Activated naive CD8-positive, alpha-beta T cell treated with anti-CD3 and anti-CD28 coated beads for 36 hours (primary cell): ENCODE measurements at regions not wholly inside any gene's neighbourhood (a gene's known extent, or its start where the extent isn't known, plus 50 kb on each side); places are given as distances from the start of the nearest gene placed in this dataset.
"Not testable (repeated sequence)": the region's sequence is repeated elsewhere in the genome, so short reads cannot be mapped to it uniquely, and the experiment has no call there.

Source experiments
- DNase-seq: peaks from one replicate; pipeline ENCODE4 v3.0.0; 2021
- H3K27ac Mint-ChIP-seq: one replicate; pipeline ENCODE4 v1.8.0; 2022; ENCODE audit warnings: mild to moderate bottlenecking, moderate library complexity, mixed read lengths
- H3K27me3 Mint-ChIP-seq: one replicate; pipeline ENCODE4 v1.8.0; 2022; ENCODE audit warnings: mild to moderate bottlenecking, mixed read lengths
- H3K36me3 Mint-ChIP-seq: one replicate; pipeline ENCODE4 v1.8.0; 2021; ENCODE audit warnings: mild to moderate bottlenecking, mixed read lengths
- H3K4me1 Mint-ChIP-seq: one replicate; pipeline ENCODE4 v1.8.0; 2021; ENCODE audit warnings: mixed read lengths
- H3K4me3 Mint-ChIP-seq: one replicate; pipeline ENCODE4 v1.8.0; 2022; ENCODE audit warnings: mild to moderate bottlenecking, moderate library complexity, mixed read lengths
- H3K9me3 Mint-ChIP-seq: one replicate; pipeline ENCODE4 v1.8.0; 2022; ENCODE audit warnings: mixed read lengths

GRCh38 chr13:40028446-40028845 is 373.0 kb downstream of the COG6 start:
- DNase-seq, result no peak
- H3K4me1 Mint-ChIP-seq, result peaks cover 32% of the 10 kb centered on the region
- no peak overlapping the region for H3K4me3 Mint-ChIP-seq

GRCh38 chr13:40031031-40031430 is 375.6 kb downstream of the COG6 start:
- Mint-ChIP-seq H3K27me3 (peaks cover 3% of the 10 kb centered on the region), H3K4me3 (no peak overlapping the region), H3K27ac (no peak overlapping the region), H3K9me3 (peaks cover 8% of the 10 kb centered on the region), H3K4me1 (peaks cover 14% of the 10 kb centered on the region), H3K36me3 (peaks cover 7% of the 10 kb centered on the region)
- DNase-seq, result no peak

More at GRCh38 chr13:40028446-40028845, 373.0 kb downstream of the COG6 start:
- Mint-ChIP-seq H3K27ac (no peak overlapping the region), H3K9me3 (peaks cover 8% of the 10 kb centered on the region), H3K36me3 (peaks cover 7% of the 10 kb centered on the region), H3K27me3 (peaks cover 15% of the 10 kb centered on the region)

GRCh38 chr13:40039061-40039460 is 383.6 kb downstream of the COG6 start:
- H3K36me3 Mint-ChIP-seq, result no peaks in the 10 kb centered on the region
- no peaks in the 10 kb centered on the region for H3K4me1 Mint-ChIP-seq
- H3K9me3 Mint-ChIP-seq, result peaks cover 6% of the 10 kb centered on the region
- no peak overlapping the region for H3K4me3 Mint-ChIP-seq
- no peak overlapping the region for H3K27ac Mint-ChIP-seq
- DNase-seq, result no peak
- peaks cover 8% of the 10 kb centered on the region for H3K27me3 Mint-ChIP-seq

- Mint-ChIP-seq H3K27me3 (peaks cover 14% of the 10 kb centered on the region), H3K27ac (no peak overlapping the region), H3K9me3 (peaks cover 6% of the 10 kb centered on the region), H3K4me1 (peaks cover 5% of the 10 kb centered on the region), H3K36me3 (no peaks in the 10 kb centered on the region), H3K4me3 (no peak overlapping the region)
- no peak for DNase-seq
These were observed 387.5 kb downstream of the COG6 start for GRCh38 chr13:40042991-40043390.

- DNase-seq, result no peak
- Mint-ChIP-seq H3K4me3 (no peak overlapping the region), H3K27ac (no peak overlapping the region), H3K9me3 (peaks cover 6% of the 10 kb centered on the region), H3K27me3 (peaks cover 14% of the 10 kb centered on the region), H3K4me1 (peaks cover 5% of the 10 kb centered on the region), H3K36me3 (no peaks in the 10 kb centered on the region)
These were observed 388.3 kb downstream of the COG6 start for GRCh38 chr13:40043764-40044163.

- H3K27ac Mint-ChIP-seq, result no peak overlapping the region
- no peaks in the 10 kb centered on the region for H3K9me3 Mint-ChIP-seq
- peaks cover 10% of the 10 kb centered on the region for H3K27me3 Mint-ChIP-seq
- DNase-seq, result no peak
- peaks cover 5% of the 10 kb centered on the region for H3K4me1 Mint-ChIP-seq
- H3K4me3 Mint-ChIP-seq, result no peak overlapping the region
- H3K36me3 Mint-ChIP-seq, result no peaks in the 10 kb centered on the region
These were observed 391.9 kb downstream of the COG6 start for GRCh38 chr13:40047322-40047771.

- no peak for DNase-seq
- Mint-ChIP-seq H3K4me1 (peaks cover 5% of the 10 kb centered on the region), H3K36me3 (no peaks in the 10 kb centered on the region), H3K27ac (no peak overlapping the region), H3K27me3 (peaks cover 10% of the 10 kb centered on the region), H3K9me3 (no peaks in the 10 kb centered on the region), H3K4me3 (no peak overlapping the region)
These were observed 393.1 kb downstream of the COG6 start for GRCh38 chr13:40048551-40048950.

- no peak for DNase-seq
- Mint-ChIP-seq H3K4me1 (no peaks in the 10 kb centered on the region), H3K27me3 (no peaks in the 10 kb centered on the region), H3K9me3 (no peaks in the 10 kb centered on the region), H3K36me3 (no peaks in the 10 kb centered on the region), H3K4me3 (no peak overlapping the region), H3K27ac (no peak overlapping the region)
These were observed 397.5 kb downstream of the COG6 start for GRCh38 chr13:40052954-40053353.

GRCh38 chr13:40053401-40053800 is 397.9 kb downstream of the COG6 start:
- H3K4me1 Mint-ChIP-seq, result no peaks in the 10 kb centered on the region
- no peaks in the 10 kb centered on the region for H3K9me3 Mint-ChIP-seq
- no peak overlapping the region for H3K27ac Mint-ChIP-seq
- no peak for DNase-seq
- H3K36me3 Mint-ChIP-seq, result no peaks in the 10 kb centered on the region
- H3K4me3 Mint-ChIP-seq, result no peak overlapping the region
- no peaks in the 10 kb centered on the region for H3K27me3 Mint-ChIP-seq

GRCh38 chr13:40054422-40054821 is 399.0 kb downstream of the COG6 start:
- not testable (repeated sequence) for H3K4me1 Mint-ChIP-seq, H3K27me3 Mint-ChIP-seq, DNase-seq, H3K9me3 Mint-ChIP-seq, H3K27ac Mint-ChIP-seq, H3K4me3 Mint-ChIP-seq, H3K36me3 Mint-ChIP-seq

- H3K4me3 Mint-ChIP-seq, result no peak overlapping the region
- no peaks in the 10 kb centered on the region for H3K36me3 Mint-ChIP-seq
- no peak for DNase-seq
- H3K4me1 Mint-ChIP-seq, result peaks cover 12% of the 10 kb centered on the region
- H3K27me3 Mint-ChIP-seq, result no peaks in the 10 kb centered on the region
- H3K27ac Mint-ChIP-seq, result no peak overlapping the region
- no peaks in the 10 kb centered on the region for H3K9me3 Mint-ChIP-seq
These were observed 401.6 kb downstream of the COG6 start for GRCh38 chr13:40056898-40057619.

GRCh38 chr13:40058757-40059236 is 403.3 kb downstream of the COG6 start:
- H3K27ac Mint-ChIP-seq, result no peak overlapping the region

GRCh38 chr13:40059540-40060232 is 404.2 kb downstream of the COG6 start:
- H3K27ac Mint-ChIP-seq, result no peak overlapping the region
- H3K36me3 Mint-ChIP-seq, result no peaks in the 10 kb centered on the region
- peaks cover 24% of the 10 kb centered on the region for H3K4me1 Mint-ChIP-seq
- DNase-seq, result no peak
- H3K27me3 Mint-ChIP-seq, result no peaks in the 10 kb centered on the region
- H3K9me3 Mint-ChIP-seq, result no peaks in the 10 kb centered on the region
- H3K4me3 Mint-ChIP-seq, result no peak overlapping the region

More at GRCh38 chr13:40058757-40059236, 403.3 kb downstream of the COG6 start:
- H3K27me3 Mint-ChIP-seq, result no peaks in the 10 kb centered on the region
- no peak overlapping the region for H3K4me3 Mint-ChIP-seq
- no peaks in the 10 kb centered on the region for H3K36me3 Mint-ChIP-seq
- H3K9me3 Mint-ChIP-seq, result no peaks in the 10 kb centered on the region
- DNase-seq, result no peak
- peaks cover 16% of the 10 kb centered on the region for H3K4me1 Mint-ChIP-seq

- Mint-ChIP-seq H3K27me3 (no peaks in the 10 kb centered on the region), H3K4me3 (no peak overlapping the region), H3K36me3 (no peaks in the 10 kb centered on the region), H3K9me3 (no peaks in the 10 kb centered on the region), H3K27ac (no peak overlapping the region), H3K4me1 (peaks cover 29% of the 10 kb centered on the region)
- DNase-seq, result no peak
These were observed 405.0 kb downstream of the COG6 start for GRCh38 chr13:40060296-40061007.
